ENCODE measurements at regions not wholly inside any gene's neighbourhood (a gene's known extent, or its start where the extent isn't known, plus 50 kb on each side); places are given as distances from the start of the nearest gene placed in this dataset.
"Not testable (repeated sequence)": the region's sequence is repeated elsewhere in the genome, so short reads cannot be mapped to it uniquely, and the experiment has no call there.

DNA sequence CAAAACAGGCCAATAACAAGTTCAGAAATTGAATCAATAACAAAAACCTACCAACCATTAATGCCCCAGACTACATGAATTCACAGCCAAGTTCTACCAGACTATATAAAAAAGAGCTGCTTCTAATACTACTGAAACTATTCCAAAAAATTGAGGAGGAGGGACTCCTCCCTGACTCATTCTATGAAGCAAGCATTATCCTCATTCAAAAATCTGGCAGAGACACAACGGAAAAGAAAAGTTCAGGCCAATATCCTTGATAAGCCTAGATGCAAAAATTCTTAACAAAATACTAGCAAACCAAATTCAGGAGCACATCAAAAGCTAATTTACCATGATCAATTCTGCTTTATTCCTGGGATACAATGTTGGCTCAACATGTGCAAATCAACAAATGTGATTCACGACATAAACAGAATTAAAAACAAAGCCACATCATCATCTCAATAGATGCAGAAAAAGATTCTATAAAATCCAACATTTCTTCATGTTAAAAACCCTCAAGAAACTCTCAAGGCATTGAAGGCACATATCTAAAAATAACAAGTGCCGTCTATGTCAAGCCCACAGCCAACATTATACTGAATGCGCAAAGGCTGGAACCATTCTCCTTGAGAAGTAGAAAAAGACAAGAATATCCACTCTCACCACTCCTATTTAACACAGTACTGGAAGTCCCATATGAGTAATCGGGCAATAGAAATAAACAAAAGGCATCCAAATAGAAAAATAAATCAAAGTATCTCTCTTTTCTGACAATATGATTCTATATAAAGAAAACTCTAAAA is 573.6 kb upstream of the GRM7 start:
- no peak for DNase-seq (ENCODE audit: low read depth)

DNA sequence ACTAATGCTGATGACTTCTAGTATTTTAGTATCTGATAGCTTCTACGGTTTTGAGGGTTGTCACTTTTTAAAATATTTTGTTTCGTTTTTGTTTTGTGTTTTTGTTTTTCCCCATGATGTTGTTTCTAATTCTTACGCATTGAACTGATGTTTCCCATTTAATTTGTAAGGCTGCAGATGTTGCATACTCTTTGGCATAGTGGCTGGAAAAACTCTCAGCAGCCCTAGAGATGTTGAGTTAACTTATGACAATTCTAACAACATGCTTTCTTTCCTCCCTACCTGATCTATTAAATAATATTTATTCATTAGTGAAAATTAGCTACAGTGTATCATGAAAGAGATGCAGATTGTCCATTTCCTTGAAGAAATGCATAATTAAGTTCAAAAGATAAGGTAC is 559.3 kb upstream of the GRM7 start:
- DNase-seq (ENCODE audit: low read depth): no peak

DNA sequence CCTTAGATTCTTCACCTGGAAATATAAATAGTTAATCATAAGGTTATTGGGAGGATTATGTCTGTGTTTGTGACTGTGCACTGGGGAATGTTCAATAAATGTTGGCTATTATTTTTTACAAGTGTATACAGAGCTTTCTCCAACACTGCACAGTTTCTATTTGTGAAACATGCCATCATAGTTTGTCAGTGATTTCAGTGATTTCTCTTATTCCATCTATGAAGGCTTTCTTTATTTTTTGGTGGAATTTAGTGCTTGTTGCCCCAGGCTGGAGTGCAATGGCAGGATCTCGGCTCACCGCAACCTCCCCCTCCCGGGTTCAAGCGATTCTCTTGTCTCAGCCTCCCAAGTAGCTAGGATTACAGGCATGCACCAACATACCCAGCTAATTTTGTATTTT is 545.0 kb upstream of the GRM7 start:
- DNase-seq (ENCODE audit: low read depth): no peak

DNA sequence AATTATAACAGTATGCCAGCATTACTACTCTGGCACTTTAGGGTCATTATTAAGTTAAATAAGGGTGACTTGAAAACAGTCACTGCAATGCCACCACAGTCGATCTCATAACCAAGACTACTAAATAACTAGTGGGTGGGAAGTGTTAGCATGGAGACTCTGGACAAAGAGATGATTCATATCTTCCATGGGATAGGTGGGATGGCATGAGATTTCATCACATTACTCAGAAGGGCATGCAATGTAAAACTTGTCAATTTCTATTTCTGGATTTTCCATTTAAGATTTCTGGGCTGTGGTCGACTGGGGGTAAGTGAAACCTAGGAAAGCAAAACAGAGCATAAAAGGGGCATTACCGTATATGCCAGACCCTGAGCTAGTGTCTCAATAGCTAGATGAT is 538.9 kb upstream of the GRM7 start:
- no peak for DNase-seq (ENCODE audit: low read depth)

DNA sequence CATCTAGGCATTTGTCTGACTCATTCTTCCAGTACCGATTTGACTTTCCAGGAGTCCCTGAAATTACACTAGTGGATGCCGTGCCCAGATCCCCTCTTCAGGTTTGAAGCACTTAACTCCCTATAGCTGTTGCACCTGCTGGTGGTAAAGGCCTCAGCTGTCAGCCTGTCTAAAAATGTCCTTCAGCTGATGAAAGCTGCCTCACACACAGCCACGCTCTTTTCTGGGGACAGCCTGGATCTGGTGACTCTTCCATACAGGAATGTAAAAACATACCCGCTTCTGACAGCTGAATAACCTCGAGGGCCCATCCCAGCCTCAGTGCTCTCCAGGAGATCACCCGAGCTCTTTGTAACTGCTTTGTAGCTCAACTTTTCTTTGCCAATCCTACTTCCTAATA is 534.1 kb upstream of the GRM7 start:
- no peak for DNase-seq (ENCODE audit: low read depth)

DNA sequence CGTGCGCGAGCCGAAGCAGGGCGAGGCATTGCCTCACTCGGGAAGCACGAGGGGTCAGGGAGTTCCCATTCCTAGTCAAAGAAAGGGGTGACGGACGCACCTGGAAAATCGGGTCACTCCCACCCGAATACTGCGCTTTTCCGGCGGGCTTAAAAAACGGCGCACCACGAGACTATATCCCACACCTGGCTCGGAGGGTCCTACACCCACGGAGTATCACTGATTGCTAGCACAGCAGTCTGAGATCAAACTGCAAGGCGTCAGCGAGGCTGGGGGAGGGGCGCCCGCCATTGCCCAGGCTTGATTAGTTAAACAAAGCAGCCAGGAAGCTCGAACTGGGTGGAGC is 520.0 kb upstream of the GRM7 start:
- DNase-seq (ENCODE audit: low read depth): not testable (repeated sequence)

DNA sequence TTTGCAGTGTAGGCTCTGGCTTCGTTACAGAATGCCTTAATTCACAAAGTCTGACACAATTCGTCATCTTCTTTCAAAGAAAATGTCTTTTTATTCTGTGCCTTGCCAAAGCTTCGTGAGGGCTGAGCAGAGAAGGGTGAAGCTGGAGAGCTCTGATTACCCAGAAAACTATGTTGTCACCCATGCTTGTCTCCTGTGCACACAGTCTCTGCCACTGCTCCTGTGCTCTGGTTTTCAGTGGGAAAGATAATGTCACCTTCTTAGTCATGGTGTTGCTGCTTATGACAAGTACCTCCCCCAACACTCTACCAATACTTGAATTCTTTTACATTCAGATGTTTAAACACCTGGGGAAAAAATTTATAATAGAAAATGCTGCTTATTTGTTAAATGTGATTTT is 509.2 kb upstream of the GRM7 start:
- no peak for DNase-seq (ENCODE audit: low read depth)

DNA sequence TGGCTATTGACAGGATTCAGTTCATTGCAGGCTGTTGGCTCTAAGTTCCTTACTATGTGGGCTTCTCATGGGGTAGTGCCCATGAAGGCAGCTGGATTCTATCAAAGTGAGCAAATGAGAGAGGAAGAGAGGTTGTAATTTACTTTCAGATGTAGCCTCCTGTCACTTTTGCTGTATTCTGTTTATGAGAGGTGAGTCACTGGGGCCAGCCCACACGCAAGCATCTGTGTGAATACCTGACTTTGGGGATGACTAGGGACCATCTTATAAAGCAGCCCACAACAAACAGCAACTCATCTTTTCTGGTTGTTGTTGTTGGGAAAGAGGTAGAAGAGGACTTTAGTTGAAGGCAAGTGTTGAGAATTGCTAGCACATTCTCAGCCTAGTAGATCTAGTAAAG is 506.3 kb upstream of the GRM7 start:
- DNase-seq (ENCODE audit: low read depth): no peak

DNA sequence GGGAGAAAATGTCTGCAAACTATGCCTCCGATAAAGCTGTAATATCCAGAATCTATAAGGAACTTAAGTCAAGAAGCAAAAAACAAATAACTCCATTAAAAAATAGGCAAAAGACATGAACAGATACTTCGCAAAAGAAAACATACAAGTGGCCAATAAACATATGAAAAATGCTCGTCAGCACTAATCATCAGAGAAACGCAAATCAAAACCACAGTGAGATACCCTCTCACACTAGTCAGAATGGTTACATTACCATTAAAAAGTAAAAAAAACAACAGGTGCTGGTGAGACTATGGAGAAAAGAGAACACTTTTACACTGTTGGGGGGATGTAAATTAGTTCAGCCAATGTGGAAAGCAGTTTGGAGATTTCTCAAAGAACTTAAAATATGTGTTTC is 498.5 kb upstream of the GRM7 start:
- no peak for DNase-seq (ENCODE audit: low read depth)

DNA sequence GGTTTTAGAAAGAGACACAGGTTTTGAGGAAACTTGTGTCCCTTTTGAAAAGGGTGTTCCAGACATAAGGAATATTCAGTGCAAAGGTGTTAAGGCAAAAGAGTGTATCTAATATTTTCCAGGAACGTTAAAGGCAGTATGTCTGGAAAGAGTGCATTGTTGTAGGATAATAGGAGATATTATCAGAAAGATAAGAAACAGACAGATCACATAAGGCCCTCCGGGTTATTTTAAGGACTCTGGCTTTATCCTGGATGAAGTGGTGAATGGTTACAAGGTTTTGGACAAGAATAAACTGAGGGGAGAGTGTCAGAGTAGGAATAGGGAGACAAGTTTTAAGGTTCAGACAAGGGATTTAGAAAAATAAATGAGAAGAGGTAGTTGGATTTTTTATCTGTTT is 493.7 kb upstream of the GRM7 start:
- DNase-seq (ENCODE audit: low read depth): no peak

DNA sequence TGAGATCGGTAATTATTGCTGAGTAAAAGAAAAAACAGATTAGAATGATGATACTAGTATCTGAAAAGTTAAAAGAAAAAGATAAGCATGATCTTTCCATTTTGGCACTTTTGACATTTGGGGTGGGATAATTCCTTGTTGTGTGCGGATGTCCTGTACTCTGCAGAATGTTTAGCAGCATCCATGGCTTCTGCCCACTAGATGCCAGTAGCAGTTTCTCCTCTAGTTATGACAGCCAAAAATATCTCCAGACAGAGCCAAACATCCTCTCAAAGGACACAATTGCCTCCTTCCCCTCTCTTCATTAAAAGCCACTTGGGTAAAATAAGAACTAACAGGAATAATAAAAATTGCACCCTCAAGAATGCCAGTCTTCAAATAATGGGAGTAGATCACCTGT is 468.8 kb upstream of the GRM7 start:
- no peak for DNase-seq (ENCODE audit: low read depth)

DNA sequence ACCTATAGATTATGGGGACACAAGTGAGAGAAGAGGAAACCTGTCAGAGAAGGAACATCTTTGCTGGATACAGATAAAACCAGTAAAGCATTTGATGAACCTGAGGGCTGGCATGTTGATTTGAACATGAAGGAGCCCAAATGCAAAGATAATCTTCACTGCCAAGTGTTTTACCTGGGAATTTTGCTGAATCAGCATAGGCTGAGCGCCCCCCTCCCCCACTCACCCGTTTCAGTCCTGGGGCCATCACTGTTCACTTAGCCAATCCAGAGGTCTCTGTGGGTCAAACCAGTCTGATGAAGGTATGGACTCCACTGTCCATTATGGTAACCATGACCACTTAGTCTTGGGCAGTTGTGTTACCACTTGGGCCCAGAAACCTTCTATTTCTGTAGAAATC is 466.0 kb upstream of the GRM7 start:
- DNase-seq (ENCODE audit: low read depth): no peak

DNA sequence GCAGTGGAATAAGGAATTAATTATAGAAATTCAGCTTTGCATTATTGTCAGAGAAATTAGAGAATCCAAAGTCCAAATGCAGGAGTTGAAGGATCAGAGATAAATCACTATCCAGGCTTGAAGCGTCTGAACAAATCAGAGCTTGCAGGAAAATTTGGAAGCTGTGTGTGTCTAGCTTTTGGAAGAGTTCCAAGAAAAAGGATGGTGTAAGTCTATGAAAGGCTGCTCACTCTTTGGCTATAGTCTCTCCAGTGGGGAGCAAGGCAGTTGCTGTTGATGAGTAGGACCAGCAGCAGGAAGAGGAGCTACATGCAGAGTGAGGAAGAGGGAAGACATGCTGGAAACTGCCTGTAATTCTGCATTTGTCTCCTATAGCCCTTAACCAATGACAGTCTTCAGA is 464.3 kb upstream of the GRM7 start:
- no peak for DNase-seq (ENCODE audit: low read depth)

DNA sequence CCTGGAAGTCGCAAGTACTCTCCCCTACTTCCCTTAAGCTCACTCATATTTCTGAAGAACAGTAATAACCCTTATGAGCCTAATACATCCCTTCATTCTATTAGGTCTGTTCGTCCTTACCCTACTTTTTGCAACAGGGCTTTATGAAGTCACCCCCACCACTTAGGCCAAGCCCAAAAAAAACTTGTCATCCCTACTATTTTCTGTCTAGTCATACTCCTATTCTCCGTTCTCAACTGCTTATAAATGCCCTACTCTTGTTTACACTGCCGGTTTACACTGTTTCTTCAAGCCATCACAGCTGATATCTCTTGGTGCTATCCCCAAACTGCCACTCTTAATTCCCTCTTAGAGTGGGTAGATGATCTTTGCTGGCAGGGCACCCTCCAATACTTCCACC is 458.2 kb upstream of the GRM7 start:
- not testable (repeated sequence) for DNase-seq (ENCODE audit: low read depth)

DNA sequence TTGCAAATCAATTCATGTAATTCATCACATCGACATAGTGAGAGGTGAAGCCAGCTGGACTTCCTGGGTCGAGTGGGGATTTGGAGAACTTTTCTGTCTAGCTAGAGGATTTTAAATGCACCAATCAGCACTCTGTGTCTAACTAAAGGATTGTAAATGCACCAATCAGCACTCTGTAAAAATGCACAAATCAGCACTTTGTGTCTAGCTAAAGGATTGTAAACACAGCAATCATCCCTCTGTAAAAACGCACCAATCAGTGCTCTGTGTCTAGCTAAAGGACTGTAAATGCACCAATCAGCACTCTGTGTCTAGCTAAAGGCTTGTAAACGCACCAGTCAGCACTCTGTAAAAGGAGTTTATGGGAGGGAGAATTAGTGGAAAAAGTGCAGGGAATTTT is 454.0 kb upstream of the GRM7 start:
- DNase-seq (ENCODE audit: low read depth): not testable (repeated sequence)

DNA sequence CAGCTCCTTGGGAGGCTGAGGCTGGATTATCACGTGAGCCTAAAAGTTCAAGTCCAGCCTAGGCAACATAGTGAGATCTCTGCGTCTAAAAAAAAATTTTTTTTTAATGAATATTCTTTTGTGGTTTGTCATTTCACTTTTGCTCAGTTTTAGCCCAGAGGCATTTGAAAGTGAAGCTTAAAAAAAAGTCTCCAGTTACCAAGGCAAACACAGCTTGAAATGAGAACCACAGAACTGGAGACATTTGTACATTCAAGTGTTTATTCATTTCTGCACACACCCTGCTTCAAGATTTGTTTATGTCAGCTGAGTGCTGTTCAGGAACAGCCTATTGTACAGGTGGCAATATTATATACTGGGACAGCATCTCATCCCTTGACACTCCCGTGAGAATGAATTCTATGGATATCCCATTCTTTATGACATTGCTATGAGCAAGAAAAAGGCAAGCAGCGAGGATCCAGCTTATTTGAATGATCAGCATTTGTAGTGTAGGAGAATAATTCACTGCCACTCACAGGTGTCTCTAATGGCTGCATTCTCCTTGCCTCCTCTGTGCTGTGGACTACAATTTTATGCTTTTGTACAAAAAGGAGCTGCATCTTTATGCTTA is 444.8 kb upstream of the GRM7 start:
- no peak for DNase-seq (ENCODE audit: low read depth)

DNA sequence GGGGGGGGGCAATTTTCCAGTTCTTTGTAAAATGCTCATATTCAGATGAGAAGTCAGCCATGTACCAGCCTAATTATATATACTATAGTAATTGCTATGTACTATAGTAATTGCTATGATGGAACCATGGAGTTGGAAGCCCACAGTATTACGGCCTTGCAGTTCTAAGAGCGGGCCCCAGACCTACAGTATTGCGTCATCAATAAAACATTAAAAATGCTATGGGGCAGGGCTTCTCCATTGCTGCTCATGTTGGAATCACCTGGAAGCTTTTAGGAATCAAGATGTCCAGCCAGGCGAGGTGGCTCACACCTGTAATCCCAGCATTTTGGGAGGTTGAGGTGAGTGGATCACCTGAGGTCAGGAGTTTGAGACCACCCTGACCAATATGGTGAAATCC is 443.7 kb upstream of the GRM7 start:
- DNase-seq (ENCODE audit: low read depth): no peak

DNA sequence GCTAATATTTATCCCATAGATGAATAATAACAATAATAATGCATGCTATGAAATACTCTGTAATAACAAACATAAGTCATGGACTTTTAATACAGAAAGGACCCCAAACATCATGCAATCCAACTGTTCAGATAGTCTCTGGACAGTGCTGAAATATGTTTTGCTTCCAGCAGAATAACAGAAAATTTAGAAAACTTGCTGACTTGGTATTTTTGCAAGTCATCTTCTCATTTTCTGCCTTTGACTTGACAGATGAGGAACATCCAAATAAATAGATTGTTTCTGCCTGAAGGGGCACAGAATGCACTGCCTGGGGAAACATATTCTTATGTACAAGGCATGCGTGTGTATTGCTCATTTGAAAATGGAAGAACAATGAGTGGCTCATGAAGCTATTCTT is 442.4 kb upstream of the GRM7 start:
- DNase-seq (ENCODE audit: low read depth): no peak

DNA sequence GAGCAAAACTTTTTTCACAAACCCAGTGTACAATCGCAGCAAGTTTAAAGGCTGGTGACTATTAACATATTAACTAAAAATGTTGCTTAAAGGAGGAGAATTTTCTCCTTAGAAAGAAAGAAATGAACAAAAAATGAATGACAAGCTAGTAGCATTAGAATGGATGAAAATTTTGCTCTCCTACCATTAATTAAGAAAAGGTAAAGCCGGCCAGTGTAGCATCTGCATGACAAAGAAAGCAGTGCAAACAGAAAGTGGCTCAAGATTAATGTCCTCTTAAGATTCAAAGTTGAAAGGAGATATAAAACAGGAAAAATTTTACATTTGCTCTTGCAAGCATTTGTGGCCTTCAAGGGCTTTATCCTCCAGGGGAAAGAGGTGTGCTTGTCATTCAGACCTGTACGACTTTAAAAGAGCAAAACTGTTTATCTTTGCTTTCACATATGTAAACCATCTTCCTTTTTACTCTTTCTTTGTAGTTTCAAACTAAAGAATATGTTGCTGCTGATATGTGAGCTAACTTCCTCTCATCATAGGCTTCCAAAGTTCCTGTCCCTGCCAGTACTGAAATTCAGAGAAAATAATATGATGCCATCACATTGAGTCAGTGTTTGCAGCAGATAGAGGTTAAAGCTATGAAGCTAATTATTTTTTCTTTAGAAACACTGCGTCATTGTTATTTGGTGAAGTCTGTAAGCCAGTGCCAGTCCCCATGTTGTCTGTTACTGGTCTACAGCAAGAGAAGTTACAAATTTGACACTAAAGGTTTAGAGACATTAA is 439.1 kb upstream of the GRM7 start:
- no peak for DNase-seq (ENCODE audit: low read depth)

DNA sequence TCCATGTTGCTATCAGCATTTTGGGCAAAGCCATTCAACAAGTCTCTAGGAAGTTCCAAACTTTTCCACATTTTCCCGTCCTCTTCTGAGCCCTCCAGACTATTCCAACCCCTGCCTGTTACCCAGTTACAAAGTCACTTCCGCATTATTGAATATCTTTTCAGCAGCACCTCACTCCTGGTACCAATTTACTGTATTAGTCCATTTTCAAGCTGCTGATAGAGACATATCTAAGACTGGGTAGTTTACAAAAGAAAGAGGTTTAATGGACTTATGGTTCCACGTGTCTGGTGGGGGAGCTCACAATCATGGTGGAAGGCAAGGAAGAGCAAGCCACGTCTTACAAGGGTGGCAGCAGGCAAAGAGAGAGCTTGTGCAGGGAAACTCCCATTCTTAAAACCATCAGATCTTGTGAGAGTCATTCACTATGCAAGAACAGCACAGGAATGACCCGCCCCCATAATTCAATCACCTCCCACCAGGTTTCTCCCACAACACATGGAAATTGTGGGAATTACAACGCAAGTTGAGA is 435.6 kb upstream of the GRM7 start:
- no peak for DNase-seq (ENCODE audit: low read depth)

DNA sequence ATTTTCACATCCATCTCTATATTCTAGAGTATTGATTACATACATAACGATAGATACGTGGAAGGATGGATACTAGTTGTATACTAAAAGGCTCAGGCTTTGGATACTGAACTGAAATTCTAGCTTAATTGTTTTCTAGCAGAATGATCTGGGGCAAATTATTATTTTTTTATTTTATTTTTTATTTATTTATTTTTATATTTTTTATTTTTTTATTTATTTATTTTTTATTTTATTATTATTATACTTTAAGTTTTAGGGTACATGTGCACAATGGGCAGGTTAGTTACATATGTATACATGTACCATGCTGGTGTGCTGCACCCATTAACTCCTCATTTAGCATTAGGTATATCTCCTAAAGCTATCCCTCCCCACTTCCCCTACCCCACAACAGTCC is 432.6 kb upstream of the GRM7 start:
- not testable (repeated sequence) for DNase-seq (ENCODE audit: low read depth)

DNA sequence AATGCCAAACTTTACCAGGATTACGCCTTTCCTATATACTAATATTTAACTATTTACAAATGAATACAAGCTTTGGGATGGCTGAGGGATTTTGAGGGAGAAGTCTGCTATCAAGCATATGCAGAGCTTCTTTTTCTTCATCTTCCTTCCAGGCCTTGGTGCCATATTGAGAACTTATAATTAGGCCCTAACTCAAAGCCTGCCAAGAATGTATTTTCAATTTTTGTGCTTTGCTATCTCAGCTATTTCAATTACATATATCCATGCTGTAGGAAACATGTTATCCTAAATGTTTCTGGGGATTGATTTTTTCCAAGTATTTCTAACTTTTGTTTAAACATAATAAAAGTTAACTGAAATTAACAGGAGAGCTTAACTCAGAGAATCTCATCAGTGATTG is 425.0 kb upstream of the GRM7 start:
- no peak for DNase-seq (ENCODE audit: low read depth)

DNA sequence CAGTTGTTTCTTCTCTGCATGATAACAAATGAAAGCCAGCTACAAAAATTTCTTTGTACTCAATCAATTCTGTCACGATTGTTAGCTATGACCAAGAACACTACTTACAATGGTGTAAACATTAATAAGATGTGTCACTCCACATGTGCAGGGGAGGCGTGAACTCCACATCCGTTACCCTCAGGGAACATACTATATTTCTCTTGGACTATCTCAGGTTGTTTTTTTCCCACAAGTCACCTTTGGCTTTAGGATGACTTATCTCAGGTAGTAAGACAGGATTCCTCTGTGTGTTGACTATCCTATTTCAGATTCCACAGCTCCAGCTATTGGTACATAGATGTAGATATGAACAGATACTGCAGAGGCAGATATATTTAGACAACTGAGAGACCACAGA is 423.3 kb upstream of the GRM7 start:
- DNase-seq (ENCODE audit: low read depth): no peak

Data from EH (cell line).